Activated CD8-positive, alpha-beta memory T cell treated with anti-CD3 and anti-CD28 coated beads for 24 hours (primary cell): ENCODE measurements at regions not wholly inside any gene's neighbourhood (a gene's known extent, or its start where the extent isn't known, plus 50 kb on each side); places are given as distances from the start of the nearest gene placed in this dataset.
"Not testable (repeated sequence)": the region's sequence is repeated elsewhere in the genome, so short reads cannot be mapped to it uniquely, and the experiment has no call there.

Experiments used
- DNase-seq: peaks from one replicate; pipeline ENCODE4 v3.0.0-alpha.2; 2020

- DNase-seq, result no peak
These were observed 493.6 kb downstream of the PCNX1 start for GRCh38 chr14:71400871-71401321.

DNA sequence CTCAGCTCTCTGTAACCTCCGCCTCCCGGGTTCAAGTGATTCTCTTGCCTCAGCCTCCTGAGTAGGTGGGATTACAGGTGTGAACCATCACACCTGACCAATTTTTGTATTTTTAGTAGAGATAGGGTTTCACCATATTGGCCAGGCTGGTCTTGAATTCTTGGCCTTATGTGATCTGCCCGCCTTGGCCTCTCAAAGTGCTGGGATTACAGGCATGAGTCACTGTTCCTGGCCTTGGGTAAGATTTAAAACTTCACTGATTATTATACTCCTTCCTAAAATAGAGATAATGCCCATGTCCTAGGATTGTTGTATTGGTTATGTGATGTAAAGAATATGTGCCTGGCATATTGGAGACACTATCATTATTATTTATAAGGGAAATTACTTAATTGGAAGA is 495.2 kb downstream of the PCNX1 start:
- not testable (repeated sequence) for DNase-seq

DNA sequence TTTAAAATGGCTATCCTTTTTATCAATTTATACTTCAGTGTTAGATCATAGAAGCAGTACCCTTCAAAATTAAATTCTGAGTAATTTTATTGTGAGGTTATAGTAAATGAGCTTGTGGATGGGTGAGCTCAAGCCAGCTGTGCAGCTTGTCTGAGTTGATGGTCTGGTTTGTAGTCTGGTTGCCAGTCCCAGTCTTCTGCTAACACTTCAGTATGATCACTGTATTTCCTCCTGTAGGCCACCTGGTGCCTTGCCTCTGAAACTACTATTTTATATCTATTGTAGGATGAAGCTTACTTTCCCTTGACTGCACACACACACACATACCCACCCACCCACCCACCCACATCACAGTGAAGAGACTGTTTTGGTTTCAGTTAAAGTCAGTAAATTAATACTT is 496.4 kb downstream of the PCNX1 start:
- DNase-seq, result no peak

- no peak for DNase-seq
These were observed 498.4 kb downstream of the PCNX1 start for GRCh38 chr14:71405676-71406075.

GRCh38 chr14:71408362-71409030 is 501.2 kb downstream of the PCNX1 start:
- DNase-seq, result no peak

- DNase-seq, result no peak
These were observed 503.5 kb downstream of the PCNX1 start for GRCh38 chr14:71410578-71411284.

- DNase-seq, result no peak
These were observed 504.0 kb downstream of the PCNX1 start for GRCh38 chr14:71411285-71411595.

- DNase-seq, result no peak
These were observed 504.5 kb downstream of the PCNX1 start for GRCh38 chr14:71411738-71412137.

GRCh38 chr14:71414631-71415403 is 507.6 kb downstream of the PCNX1 start:
- no peak for DNase-seq

GRCh38 chr14:71415404-71415690 is 508.1 kb downstream of the PCNX1 start:
- DNase-seq, result no peak

DNA sequence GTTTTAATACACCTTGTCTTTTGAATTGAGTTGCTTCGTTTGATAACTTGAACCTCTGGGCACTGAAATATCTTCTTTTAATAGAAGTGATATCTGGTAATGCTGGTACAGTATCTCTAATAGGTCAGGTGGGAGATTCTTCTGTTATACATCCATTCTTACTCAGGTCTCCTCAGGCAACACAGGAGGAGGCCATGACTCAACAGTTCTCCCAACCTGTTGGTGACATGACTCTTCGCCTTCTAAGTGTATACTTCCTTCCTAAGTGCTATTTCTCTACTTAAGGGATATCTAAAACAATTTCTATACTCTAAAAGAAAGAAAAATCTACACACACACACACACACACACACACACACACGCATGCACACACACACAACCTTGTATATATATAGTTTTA is 509.1 kb downstream of the PCNX1 start:
- no peak for DNase-seq

GRCh38 chr14:71418532-71419245 is 511.4 kb downstream of the PCNX1 start:
- no peak for DNase-seq

DNA sequence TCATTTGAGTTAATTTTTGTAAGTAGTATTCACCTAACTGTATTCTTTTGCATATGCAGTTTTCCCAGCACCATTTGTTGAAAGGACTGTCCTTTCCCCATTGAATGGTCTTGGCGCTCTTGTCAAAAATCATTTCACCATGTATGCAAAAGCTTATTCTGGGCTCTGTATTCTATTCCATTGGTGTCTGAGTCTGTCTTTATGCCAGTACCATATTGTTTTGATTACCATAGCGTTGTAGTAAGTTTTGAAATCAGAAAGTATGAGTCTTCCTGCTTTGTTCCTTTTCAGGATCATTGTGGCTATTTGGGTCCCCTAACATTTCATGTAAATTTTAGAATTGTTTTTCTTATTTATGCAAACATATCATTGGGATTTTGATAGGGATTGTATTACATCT is 508.7 kb upstream of the RGS6 start:
- no peak for DNase-seq

- no peak for DNase-seq
These were observed 507.3 kb upstream of the RGS6 start for GRCh38 chr14:71424941-71425340.

DNA sequence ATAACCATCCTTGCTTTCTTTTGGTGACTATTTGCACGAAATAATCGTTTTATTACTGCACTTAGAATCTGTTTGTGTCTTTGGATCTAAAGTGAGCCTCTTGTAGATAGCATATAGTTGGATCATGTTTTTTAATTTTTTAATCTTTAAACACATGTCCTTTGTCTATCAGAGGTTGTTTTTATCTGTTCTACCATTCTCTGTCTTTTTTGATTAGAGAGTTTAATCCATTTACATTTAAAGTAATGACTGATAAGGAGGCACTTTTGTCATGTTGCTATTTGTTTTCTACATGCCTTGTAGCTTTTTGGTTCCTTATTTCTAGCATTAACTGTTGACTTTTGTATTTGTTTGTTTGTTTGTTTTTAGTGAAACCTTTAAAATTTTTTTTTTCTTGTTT is 506.2 kb upstream of the RGS6 start:
- DNase-seq, result no peak

DNA sequence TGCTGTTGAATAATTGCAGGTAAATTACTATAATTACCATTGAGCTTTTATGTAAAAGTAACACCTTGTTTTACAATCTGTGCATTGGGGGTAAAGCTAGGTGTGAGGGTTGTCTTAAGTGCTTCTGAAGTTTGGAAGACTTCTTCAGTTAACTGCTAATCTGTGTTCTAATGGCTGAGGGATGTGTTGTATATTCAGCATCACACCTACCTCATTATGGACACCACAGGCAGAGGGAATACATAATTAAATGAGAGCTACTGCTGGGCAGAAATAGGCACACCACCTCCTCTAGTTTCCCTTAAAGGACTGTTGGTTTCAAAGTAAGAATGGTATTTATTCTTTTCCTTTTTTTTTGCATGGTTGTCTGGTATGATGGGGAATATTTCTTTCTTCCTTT is 502.3 kb upstream of the RGS6 start:
- no peak for DNase-seq

DNA sequence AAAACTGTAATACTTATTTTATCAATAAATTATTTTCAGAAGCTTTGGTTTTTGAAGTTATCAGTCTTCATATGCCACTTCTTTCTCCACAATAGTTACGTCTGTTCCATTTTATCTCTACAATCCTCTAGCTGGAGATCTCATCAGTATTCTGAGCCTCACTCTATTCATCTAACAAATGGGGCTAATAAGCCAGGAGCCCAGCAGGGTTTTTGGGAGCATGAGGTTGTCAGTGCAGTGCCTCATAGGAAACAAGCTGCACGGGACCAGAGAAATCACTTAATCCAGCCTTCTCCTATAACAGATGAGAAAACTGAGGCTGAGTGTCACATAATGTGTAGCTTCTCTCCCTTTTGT is 501.9 kb upstream of the RGS6 start:
- DNase-seq, result no peak

DNA sequence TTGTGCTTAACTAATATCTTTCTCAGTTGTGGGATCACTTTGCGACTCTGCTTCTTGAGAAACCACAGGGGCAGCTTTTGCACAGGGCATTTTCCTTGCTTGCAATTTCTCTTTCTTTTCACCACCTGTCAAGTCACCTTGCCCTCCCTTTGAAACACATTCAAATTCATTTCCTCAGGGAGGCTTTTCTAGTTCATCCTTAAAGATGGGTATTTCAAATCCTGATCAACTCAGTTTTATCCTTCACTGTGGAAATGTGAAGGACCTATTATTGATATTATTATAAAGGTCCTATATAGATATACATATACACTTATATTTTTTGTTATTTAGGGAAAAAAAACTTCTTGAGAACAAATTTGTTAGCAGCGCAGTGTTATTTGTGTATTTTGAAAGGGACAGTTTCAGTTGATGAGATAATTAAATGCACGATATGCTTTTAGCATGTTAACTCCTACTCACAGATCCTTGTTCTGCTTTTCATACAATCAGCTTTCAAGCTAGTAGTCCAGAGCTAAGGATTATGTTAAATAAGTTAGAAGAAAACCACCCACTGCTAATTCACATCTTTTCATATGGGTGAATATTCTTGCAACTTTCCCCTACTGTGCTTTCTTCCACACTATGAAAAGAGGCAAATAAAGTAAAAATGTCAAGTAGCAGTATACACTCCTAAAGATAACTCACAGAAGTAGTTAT is 501.4 kb upstream of the RGS6 start:
- no peak for DNase-seq

GRCh38 chr14:71432334-71433110 is 499.7 kb upstream of the RGS6 start:
- DNase-seq, result no peak

- no peak for DNase-seq
These were observed 498.9 kb upstream of the RGS6 start for GRCh38 chr14:71433303-71433702.

DNA sequence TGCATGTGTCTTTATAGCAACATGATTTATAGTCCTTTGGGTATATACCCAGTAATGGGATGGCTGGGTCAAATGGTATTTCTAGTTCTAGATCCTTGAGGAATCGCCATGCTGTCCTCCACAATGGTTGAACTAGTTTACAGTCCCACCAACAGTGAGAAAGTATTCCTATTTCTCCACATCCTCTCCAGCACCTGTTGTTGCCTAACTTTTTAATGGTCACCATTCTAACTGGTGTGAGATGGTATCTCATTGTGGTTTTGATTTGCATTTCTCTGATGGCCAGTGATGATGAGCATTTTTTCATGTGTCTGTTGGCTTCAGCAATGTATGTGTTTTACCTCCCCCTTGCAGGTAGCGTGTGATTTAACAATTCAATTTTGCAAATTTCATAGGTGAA is 496.6 kb upstream of the RGS6 start:
- DNase-seq, result not testable (repeated sequence)

DNA sequence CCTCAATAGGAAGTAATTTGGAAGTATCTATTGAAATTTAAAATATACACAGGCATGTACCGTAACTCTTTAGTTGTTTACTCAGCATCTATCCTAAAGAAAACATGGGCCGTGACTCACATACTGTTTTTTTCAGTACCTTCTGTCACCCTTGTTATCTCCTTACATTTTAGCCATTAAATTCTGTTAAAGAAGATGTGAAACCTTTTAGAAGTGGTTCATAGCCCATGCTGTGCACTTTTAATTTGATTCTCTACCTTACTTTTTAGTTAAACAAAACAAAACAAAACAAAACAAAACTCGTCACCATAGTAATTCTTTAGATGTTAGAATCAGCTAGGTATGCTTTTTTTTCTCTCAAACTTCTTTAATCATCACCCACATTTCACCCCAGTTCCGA is 494.4 kb upstream of the RGS6 start:
- DNase-seq, result no peak
